Esophagus muscularis mucosa (tissue), 4 donors: ENCODE measurements at regions not wholly inside any gene's neighbourhood (a gene's known extent, or its start where the extent isn't known, plus 50 kb on each side); places are given as distances from the start of the nearest gene placed in this dataset.
A peak's percentile ranks its signal among the peaks of the same experiment; 100 is the strongest.

Experiments used
- DNase-seq: peaks from one replicate; pipeline ENCODE4 v3.0.0-alpha.2; 2017; ENCODE audit errors: extremely low spot score
- H3K27ac ChIP-seq, 4 donors: fragments of 200-600 bp; sonication (generic); replicated peaks in 1 of 4; 1 replicate in 3 of 4; 2 replicates in 1 of 4; pipeline ENCODE4 v1.5.1; 2016 to 2019; ENCODE audit warnings: mild to moderate bottlenecking in 1 of 4
- H3K27me3 ChIP-seq, 4 donors: fragments of 200-600 bp; sonication (generic); one replicate each; pipeline versions ENCODE4 v1.5.1 to v1.6.0; 2016 to 2019
- H3K36me3 ChIP-seq, 4 donors: fragments of 200-600 bp; sonication (generic); one replicate each; pipeline ENCODE4 v1.5.1; 2016 to 2019
- H3K4me1 ChIP-seq, 4 donors: fragments of 200-600 bp; sonication (generic); one replicate each; pipeline ENCODE4 v1.5.1; 2016 to 2019
- H3K4me3 ChIP-seq, 4 donors: fragments of 200-600 bp; sonication (generic); 1 replicate in 2 of 4; 2 replicates in 2 of 4; pipeline ENCODE4 v1.5.1; 2016 to 2019; ENCODE audit warnings: mild to moderate bottlenecking in 4 of 4, moderate library complexity in 1 of 4
- H3K9me3 ChIP-seq, 4 donors: fragments of 200-600 bp; sonication (generic); 1 replicate in 3 of 4; 2 replicates in 1 of 4; pipeline ENCODE4 v1.5.1; 2016 to 2019
- EP300 ChIP-seq: sonication (generic); formaldehyde crosslinking; IDR thresholded peaks from one replicate; pipeline ENCODE4 v1.6.1; 2017; ENCODE audit warnings: antibody characterized with exemption
- POLR2A ChIP-seq: fragments of 450-650 bp; IDR thresholded peaks from one replicate; pipeline ENCODE4 v1.6.1; 2017; ENCODE audit warnings: antibody characterized with exemption, moderate library complexity, mild to moderate bottlenecking, low read depth
- POLR2AphosphoS5 ChIP-seq, 2 donors: sonication (generic); formaldehyde crosslinking; IDR thresholded peaks; one replicate each; pipeline ENCODE4 v1.6.1; 2017; ENCODE audit warnings: antibody characterized with exemption in 2 of 2
- WGBS: methylation state at CpG from one replicate; pipeline ENCODE4 v1.1.5; 2018; 5-methylcytosine and 5-hydroxymethylcytosine counted together
- intact Hi-C: fragments of 100-400 bp; cut with DNase I; formaldehyde crosslinking; loops from one replicate; pipeline ENCODE4 v1.15.1; 2023
- TF ChIP-seq, protein P1 (sequence below), 3 experiments: fragments of 200-600 bp in 2 of 3; fragments of 450-650 bp in 1 of 3; sonication (generic) in 2 of 3; IDR thresholded peaks; one replicate each; pipeline ENCODE4 v1.5.1; 2017 to 2019; ENCODE audit warnings: antibody characterized with exemption in 3 of 3, mild to moderate bottlenecking in 2 of 3, moderate library complexity in 1 of 3

DNA sequence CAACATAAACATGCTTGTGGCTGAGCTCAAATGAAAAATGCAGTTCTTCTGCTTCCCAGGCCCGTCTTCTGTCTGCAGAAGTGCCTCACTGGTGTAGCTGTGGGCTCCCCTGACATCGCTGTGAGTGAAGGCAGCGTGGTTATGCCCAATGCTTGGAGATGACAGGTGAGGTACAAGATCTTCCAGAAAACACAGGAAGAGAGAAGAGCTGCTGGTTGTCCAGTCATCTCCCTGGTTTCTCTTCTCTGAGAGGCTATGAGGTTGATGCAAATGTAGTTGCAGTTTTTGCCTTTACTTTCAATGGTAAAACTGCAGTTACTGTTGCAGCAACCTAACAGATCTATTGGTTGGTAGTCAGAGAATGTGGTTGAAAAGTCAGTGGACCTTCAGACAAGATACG is 223.6 kb downstream of the GATA3 start:
- peak; percentile 34 for DNase-seq
- 68% methylated on average over 4 of the region's 4 CpGs for WGBS
- intact Hi-C loops: no loop called here
- Histone ChIP-seq H3K9me3 (no peaks in the 10 kb centered on the region), H3K36me3 (no peaks in the 10 kb centered on the region), H3K27ac (no peak overlapping the region), H3K4me3 (no peak overlapping the region), H3K27me3 (peaks cover 0 to 15% (median 0%) of the 10 kb centered on the region in 4 donors), H3K4me1 (no peaks in the 10 kb centered on the region)
- TF ChIP-seq POLR2A: no peak
- TF ChIP-seq, protein P1, sequence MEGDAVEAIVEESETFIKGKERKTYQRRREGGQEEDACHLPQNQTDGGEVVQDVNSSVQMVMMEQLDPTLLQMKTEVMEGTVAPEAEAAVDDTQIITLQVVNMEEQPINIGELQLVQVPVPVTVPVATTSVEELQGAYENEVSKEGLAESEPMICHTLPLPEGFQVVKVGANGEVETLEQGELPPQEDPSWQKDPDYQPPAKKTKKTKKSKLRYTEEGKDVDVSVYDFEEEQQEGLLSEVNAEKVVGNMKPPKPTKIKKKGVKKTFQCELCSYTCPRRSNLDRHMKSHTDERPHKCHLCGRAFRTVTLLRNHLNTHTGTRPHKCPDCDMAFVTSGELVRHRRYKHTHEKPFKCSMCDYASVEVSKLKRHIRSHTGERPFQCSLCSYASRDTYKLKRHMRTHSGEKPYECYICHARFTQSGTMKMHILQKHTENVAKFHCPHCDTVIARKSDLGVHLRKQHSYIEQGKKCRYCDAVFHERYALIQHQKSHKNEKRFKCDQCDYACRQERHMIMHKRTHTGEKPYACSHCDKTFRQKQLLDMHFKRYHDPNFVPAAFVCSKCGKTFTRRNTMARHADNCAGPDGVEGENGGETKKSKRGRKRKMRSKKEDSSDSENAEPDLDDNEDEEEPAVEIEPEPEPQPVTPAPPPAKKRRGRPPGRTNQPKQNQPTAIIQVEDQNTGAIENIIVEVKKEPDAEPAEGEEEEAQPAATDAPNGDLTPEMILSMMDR (IDR thresholded peaks at IDR 0.05): no peak
- no peak for TF ChIP-seq EP300
- TF ChIP-seq POLR2AphosphoS5 (IDR thresholded peaks at IDR 0.05): no peak

DNA sequence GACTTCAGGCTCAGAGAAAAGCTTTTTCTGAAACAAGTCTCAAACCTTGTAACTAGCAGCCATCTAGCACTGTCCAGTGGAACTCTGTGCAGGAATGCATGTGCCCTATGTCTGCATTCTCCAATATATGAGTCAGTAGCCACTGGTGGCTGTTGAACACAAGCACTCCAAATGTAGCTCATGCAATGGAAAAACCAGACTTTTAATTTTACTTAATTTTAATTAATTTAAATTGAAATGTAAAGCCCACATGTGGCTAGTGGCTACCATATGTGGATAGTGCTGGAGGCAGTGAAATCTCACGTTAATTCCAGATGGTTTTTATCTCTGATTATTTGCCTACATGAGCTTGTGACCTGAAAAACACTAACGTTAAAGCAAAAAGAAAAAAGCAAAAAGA is 225.1 kb downstream of the GATA3 start:
- intact Hi-C loops: no loop called here
- 50% methylated on average over 2 of the region's 2 CpGs for WGBS
- H3K4me3 ChIP-seq: no peak overlapping the region

GRCh38 chr10:8280946-8281345 is 226.5 kb downstream of the GATA3 start:
- intact Hi-C loops: no loop called here

More for the DNA sequence above, 225.1 kb downstream of the GATA3 start:
- no peaks in the 10 kb centered on the region for H3K36me3 ChIP-seq
- no peaks in the 10 kb centered on the region for H3K4me1 ChIP-seq
- no peaks in the 10 kb centered on the region for H3K9me3 ChIP-seq
- peaks cover 0 to 15% (median 0%) of the 10 kb centered on the region in 4 donors for H3K27me3 ChIP-seq
- no peak for DNase-seq
- H3K27ac ChIP-seq: no peak overlapping the region
- TF ChIP-seq POLR2AphosphoS5 (IDR thresholded peaks at IDR 0.05): no peak
- no peak for TF ChIP-seq EP300
- TF ChIP-seq, protein P1 (IDR thresholded peaks at IDR 0.05): no peak
- TF ChIP-seq POLR2A: no peak

DNA sequence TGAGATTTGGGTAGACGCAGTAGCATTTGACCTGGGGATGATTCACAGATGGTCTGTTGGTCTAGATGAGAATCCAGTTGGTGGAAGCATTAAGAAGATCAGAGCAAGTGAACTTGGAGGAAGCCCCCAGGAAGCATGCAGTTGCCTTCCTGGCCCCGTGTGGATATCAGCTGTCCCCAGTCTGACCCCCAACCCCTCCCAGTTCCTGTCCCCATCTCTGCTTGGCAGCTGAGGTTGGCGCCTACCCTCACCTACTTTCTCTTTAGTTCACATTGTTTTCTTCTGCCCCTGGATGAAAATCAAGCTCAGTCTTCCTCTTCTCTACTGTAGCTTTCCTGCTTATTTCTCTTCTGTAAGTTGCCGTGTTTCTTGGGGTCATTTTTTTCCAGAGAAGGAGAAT is 227.9 kb downstream of the GATA3 start:
- Histone ChIP-seq H3K27me3 (peaks cover 0 to 15% (median 0%) of the 10 kb centered on the region in 4 donors), H3K4me1 (no peaks in the 10 kb centered on the region), H3K36me3 (no peaks in the 10 kb centered on the region), H3K27ac (no peak overlapping the region), H3K9me3 (no peaks in the 10 kb centered on the region), H3K4me3 (no peak overlapping the region)
- WGBS: 64% methylated on average over 4 of the region's 4 CpGs
- no peak for DNase-seq
- intact Hi-C loops: no loop called here
- no peak for TF ChIP-seq EP300
- TF ChIP-seq POLR2A: no peak
- TF ChIP-seq, protein P1 (IDR thresholded peaks at IDR 0.05): no peak
- TF ChIP-seq POLR2AphosphoS5 (IDR thresholded peaks at IDR 0.05): no peak

More at GRCh38 chr10:8280946-8281345, 226.5 kb downstream of the GATA3 start:
- TF ChIP-seq POLR2AphosphoS5 (IDR thresholded peaks at IDR 0.05) (no peak), POLR2A (no peak), EP300 (no peak)
- TF ChIP-seq, protein P1 (IDR thresholded peaks at IDR 0.05): no peak
- 92% methylated on average over 7 of the region's 7 CpGs for WGBS
- Histone ChIP-seq H3K36me3 (no peaks in the 10 kb centered on the region), H3K27ac (no peak overlapping the region), H3K4me1 (no peaks in the 10 kb centered on the region), H3K4me3 (no peak overlapping the region), H3K9me3 (no peaks in the 10 kb centered on the region), H3K27me3 (peaks cover 0 to 15% (median 0%) of the 10 kb centered on the region in 4 donors)
- peak; percentile 3 for DNase-seq
